OCI-LY3 (cell line): ENCODE measurements at regions not wholly inside any gene's neighbourhood (a gene's known extent, or its start where the extent isn't known, plus 50 kb on each side); places are given as distances from the start of the nearest gene placed in this dataset.

Experiments
- EZH2phosphoT487 ChIP-seq: fragments of 200-600 bp; shearing (Covaris generic); IDR thresholded peaks from 2 replicates; pipeline ENCODE4 v1.6.1; 2018; ENCODE audit warnings: antibody characterized with exemption, mixed run types, low read depth
- TF ChIP-seq, protein P1 (sequence below): fragments of 200-600, 300-600 bp; sonication (generic); IDR thresholded peaks from 2 replicates; pipeline ENCODE4 v1.5.1; 2014; ENCODE audit warnings: antibody characterized with exemption, low read length, low read depth

DNA sequence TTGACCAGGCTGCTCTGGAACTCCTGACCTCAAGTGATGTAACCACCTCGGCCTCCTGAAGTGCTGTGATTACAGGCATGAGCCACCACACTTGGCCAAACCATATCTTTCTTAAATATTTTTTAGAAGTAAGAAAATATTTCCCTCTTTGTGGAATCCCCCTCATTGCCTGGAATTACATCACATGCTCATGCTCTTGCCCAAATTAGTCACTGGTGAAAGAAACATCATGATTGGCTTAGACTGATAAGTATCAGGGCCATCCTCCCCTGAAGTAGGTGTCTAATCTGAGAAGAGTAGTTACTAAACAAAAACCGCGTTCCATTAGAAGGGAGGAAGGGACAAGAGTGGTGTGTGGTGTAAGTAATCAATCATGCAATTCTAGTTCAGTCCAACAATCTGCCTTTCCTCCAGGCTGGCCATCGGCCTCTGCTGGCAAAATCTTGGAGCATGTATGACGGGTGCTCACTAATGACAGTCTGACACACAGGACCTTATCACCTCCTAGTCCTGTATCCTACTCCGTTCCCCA is 52.3 kb upstream of the SCG2 start:
- TF ChIP-seq, protein P1, sequence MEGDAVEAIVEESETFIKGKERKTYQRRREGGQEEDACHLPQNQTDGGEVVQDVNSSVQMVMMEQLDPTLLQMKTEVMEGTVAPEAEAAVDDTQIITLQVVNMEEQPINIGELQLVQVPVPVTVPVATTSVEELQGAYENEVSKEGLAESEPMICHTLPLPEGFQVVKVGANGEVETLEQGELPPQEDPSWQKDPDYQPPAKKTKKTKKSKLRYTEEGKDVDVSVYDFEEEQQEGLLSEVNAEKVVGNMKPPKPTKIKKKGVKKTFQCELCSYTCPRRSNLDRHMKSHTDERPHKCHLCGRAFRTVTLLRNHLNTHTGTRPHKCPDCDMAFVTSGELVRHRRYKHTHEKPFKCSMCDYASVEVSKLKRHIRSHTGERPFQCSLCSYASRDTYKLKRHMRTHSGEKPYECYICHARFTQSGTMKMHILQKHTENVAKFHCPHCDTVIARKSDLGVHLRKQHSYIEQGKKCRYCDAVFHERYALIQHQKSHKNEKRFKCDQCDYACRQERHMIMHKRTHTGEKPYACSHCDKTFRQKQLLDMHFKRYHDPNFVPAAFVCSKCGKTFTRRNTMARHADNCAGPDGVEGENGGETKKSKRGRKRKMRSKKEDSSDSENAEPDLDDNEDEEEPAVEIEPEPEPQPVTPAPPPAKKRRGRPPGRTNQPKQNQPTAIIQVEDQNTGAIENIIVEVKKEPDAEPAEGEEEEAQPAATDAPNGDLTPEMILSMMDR = no peak
- TF ChIP-seq EZH2phosphoT487 = no peak
